ENCODE measurements at regions not wholly inside any gene's neighbourhood (a gene's known extent, or its start where the extent isn't known, plus 50 kb on each side); places are given as distances from the start of the nearest gene placed in this dataset.

GRCh38 chr11:16610213-16610737, 128.2 kb upstream of the C11orf58 start:
- no peak overlapping the region for H3K4me2 ChIP-seq (ENCODE audit: low read length)
- ChIA-PET CTCF (no interaction called here), POLR2A (no interaction called here), RAD21 (ENCODE audit: low non-redundant PET in 1 of 2, low total read pairs in 2 of 2, uncharacterized antibody in 2 of 2, unreplicated experiment in 2 of 2) (no interaction called here)
- H4K20me1 ChIP-seq (ENCODE audit: insufficient read depth) = no peaks in the 10 kb centered on the region
- no peak overlapping the region for H3K9ac ChIP-seq (ENCODE audit: low read length)
- no peak for DNase-seq (ENCODE audit: low read depth, low spot score)
- H3K79me2 ChIP-seq (ENCODE audit: insufficient read depth, low read length) = no peaks in the 10 kb centered on the region
- no peaks in the 10 kb centered on the region for H3K9me3 ChIP-seq (ENCODE audit: control insufficient read depth in 1 of 2, insufficient read depth in 1 of 2, low read depth in 1 of 2, low read length in 2 of 2)
- no peak for TF ChIP-seq CTCF (IDR thresholded peaks at IDR 0.05 in 2 of 3, conservative IDR thresholded peaks at IDR 0.05 in 1 of 3; ENCODE audit: borderline replicate concordance in 1 of 3, insufficient read depth in 1 of 3, low read depth in 2 of 3, low read length in 2 of 3)
- TF ChIP-seq EZH2 (IDR thresholded peaks at IDR 0.05) = no peak
- no peak for TF ChIP-seq FOSL1 (IDR thresholded peaks at IDR 0.05; ENCODE audit: low read depth)
- no peak for TF ChIP-seq RAD21 (IDR thresholded peaks at IDR 0.05; ENCODE audit: low read depth)
- no peak for TF ChIP-seq ELF1 (IDR thresholded peaks at IDR 0.05; ENCODE audit: borderline replicate concordance, low read depth)
- TF ChIP-seq ZNF274 (IDR thresholded peaks at IDR 0.05; ENCODE audit: low read depth, low read length) = no peak
- TF ChIP-seq ZFX (IDR thresholded peaks at IDR 0.05) = no peak
- TF ChIP-seq YY1 (IDR thresholded peaks at IDR 0.05; ENCODE audit: extremely low read depth, insufficient replicate concordance, low read depth, low read length) = no peak
- TF ChIP-seq REST (IDR thresholded peaks at IDR 0.05; ENCODE audit: low read depth) = no peak
- no peak for TF ChIP-seq CEBPB (IDR thresholded peaks at IDR 0.05; ENCODE audit: low read depth)
- no peak for TF ChIP-seq SRF (IDR thresholded peaks at IDR 0.05; ENCODE audit: low read depth)
- TF ChIP-seq MAX (IDR thresholded peaks at IDR 0.05) = no peak
- TF ChIP-seq ZBTB33 (IDR thresholded peaks at IDR 0.05; ENCODE audit: extremely low read depth, insufficient replicate concordance, low read length) = no peak
- no peak for TF ChIP-seq POLR2A (IDR thresholded peaks at IDR 0.05; ENCODE audit: borderline replicate concordance, extremely low read depth, insufficient read depth, insufficient read length)
- peaks cover 16 to 38% of the 10 kb centered on the region in 2 experiments for H3K4me1 ChIP-seq (ENCODE audit: control insufficient read depth in 1 of 2, insufficient read depth in 2 of 2, low read length in 2 of 2)
- H3K27ac ChIP-seq (ENCODE audit: low read depth, low read length) = no peak overlapping the region
- intact Hi-C loops (cut with micrococcal nuclease) = loop anchor here (5.0 to 10.0 kb wide), 2 partner anchors 795 to 983 kb away; no protein-coding TSS in a partner anchor
- no TSS peak for BruUV-seq (replicated peaks)
- H3K27me3 ChIP-seq (ENCODE audit: insufficient read depth, low read length) = peaks cover 61% of the 10 kb centered on the region
- H2AFZ ChIP-seq (ENCODE audit: low read depth, low read length, poor library complexity, severe bottlenecking) = no peak overlapping the region
- no peaks in the 10 kb centered on the region for H3K36me3 ChIP-seq (ENCODE audit: control insufficient read depth in 1 of 2, insufficient read depth in 2 of 2, low read length in 2 of 2)
- H3K4me3 ChIP-seq (replicated peaks in 1 of 2; ENCODE audit: low read depth in 1 of 2, low read length in 2 of 2) = no peak overlapping the region
- H3K9me2 ChIP-seq (ENCODE audit: insufficient read depth) = no peaks in the 10 kb centered on the region
- ATAC-seq = no peak

Measured in HCT116 (cell line).